Lung (tissue), 11 donors: ENCODE measurements at regions not wholly inside any gene's neighbourhood (a gene's known extent, or its start where the extent isn't known, plus 50 kb on each side); places are given as distances from the start of the nearest gene placed in this dataset.

Experiments
- ATAC-seq: fragments of 200-7000 bp; cut with Tn5 transposase; one replicate; pipeline ENCODE4 v1.9.1; 2020; ENCODE audit warnings: moderate number of reproducible peaks; ENCODE audit not compliant: insufficient read depth, low FRiP score
- DNase-seq, 3 donors: peaks; one replicate each; pipeline ENCODE4 v3.0.0-alpha.2; 2013 to 2017
- H3K27ac ChIP-seq, 2 donors: one replicate each; pipeline ENCODE4 v1.5.1; 2013; ENCODE audit warnings: mild to moderate bottlenecking in 2 of 2, moderate library complexity in 2 of 2, control low read depth in 1 of 2, inconsistent platforms in 1 of 2, low read depth in 1 of 2, low read length in 1 of 2
- H3K27me3 ChIP-seq, 3 donors: one replicate each; pipeline ENCODE4 v1.5.1; 2013; ENCODE audit warnings: low read length in 2 of 3; ENCODE audit not compliant: control insufficient read depth in 3 of 3, insufficient read depth in 3 of 3
- H3K36me3 ChIP-seq, 4 donors: one replicate each; pipeline ENCODE4 v1.5.1; 2013; ENCODE audit warnings: low read length in 4 of 4, mild to moderate bottlenecking in 1 of 4, moderate library complexity in 1 of 4; ENCODE audit not compliant: control insufficient read depth in 4 of 4, insufficient read depth in 4 of 4
- H3K4me1 ChIP-seq, 5 donors: one replicate each; pipeline ENCODE4 v1.5.1; 2013; ENCODE audit warnings: low read length in 5 of 5, mild to moderate bottlenecking in 2 of 5, moderate library complexity in 1 of 5; ENCODE audit not compliant: control insufficient read depth in 5 of 5, insufficient read depth in 5 of 5
- H3K4me3 ChIP-seq: one replicate; pipeline ENCODE4 v1.5.1; 2013; ENCODE audit warnings: mild to moderate bottlenecking, control low read depth, moderate library complexity
- H3K9ac ChIP-seq, 2 donors: one replicate each; pipeline ENCODE4 v1.5.1; 2013; ENCODE audit warnings: low read length in 2 of 2, control low read depth in 1 of 2; ENCODE audit not compliant: insufficient read depth in 1 of 2
- H3K9me3 ChIP-seq, 4 donors: one replicate each; pipeline ENCODE4 v1.5.1; 2013; ENCODE audit warnings: low read length in 3 of 4, mild to moderate bottlenecking in 1 of 4, moderate library complexity in 1 of 4; ENCODE audit not compliant: control insufficient read depth in 4 of 4, insufficient read depth in 3 of 4
- WGBS, 2 donors: extraction: QIAGEN DNeasy Blood & Tissue Kit; methylation state at CpG; one replicate each; pipeline ENCODE4 v1.1.7; 2013; 5-methylcytosine and 5-hydroxymethylcytosine counted together
- TF ChIP-seq, protein P1 (sequence below): IDR thresholded peaks from 2 replicates; pipeline ENCODE4 v1.5.1; 2012; ENCODE audit warnings: mild to moderate bottlenecking; ENCODE audit errors: control extremely low read depth, extremely low read depth
- donor health status: control.
- donor health status: control.
- donor health status: Bipolar disorder and iron deficiency.
- donor health status: healthy.
- donor health status: DM: yes; HTN: yes; CAD: no.

DNA sequence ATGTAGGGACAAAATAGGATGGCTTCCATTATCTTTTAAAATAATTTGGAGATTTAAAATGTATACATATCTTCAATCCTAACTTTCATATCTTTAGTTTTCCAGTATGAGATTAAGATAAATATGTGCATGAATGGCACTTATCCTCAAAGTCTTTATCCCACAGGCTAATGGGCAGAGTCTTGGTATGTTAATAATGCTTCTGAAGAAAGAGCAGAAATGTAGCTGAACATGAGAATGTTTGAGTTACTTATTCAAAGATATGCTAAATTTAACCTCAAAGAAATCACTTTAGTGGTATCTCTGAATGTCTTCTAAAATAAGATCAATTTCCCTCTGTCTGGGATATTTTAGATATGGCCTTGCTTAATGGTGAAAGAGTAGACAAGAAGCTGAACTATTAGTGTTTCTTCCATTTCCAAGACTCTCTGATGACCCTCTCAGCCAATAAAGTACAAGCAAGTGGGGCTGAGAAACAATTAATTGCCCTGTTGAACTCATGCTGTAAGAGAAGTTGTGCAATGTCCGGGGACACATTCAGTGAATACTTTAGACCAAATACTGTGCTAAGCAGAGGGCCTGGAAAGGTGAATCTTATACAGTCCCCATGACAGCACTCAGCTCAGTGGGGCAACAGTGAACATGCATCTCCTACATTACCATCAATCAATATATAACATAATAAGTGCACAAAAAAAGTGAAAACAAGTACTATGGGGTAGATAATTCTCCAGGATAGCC lies 50.0 kb upstream of the ADAMTSL1 start:
- H3K27me3 ChIP-seq: no peaks in the 10 kb centered on the region
- H3K4me3 ChIP-seq: no peak overlapping the region
- no peaks in the 10 kb centered on the region for H3K36me3 ChIP-seq
- ATAC-seq (no peak), DNase-seq (peak in 2 of 3 donors; percentile 34 to 70)
- 54 to 88% methylated on average over 1 of the region's 1 CpG for WGBS, 2 donors
- H3K4me1 ChIP-seq: no peaks in the 10 kb centered on the region
- H3K9ac ChIP-seq: no peak overlapping the region
- TF ChIP-seq, protein P1, sequence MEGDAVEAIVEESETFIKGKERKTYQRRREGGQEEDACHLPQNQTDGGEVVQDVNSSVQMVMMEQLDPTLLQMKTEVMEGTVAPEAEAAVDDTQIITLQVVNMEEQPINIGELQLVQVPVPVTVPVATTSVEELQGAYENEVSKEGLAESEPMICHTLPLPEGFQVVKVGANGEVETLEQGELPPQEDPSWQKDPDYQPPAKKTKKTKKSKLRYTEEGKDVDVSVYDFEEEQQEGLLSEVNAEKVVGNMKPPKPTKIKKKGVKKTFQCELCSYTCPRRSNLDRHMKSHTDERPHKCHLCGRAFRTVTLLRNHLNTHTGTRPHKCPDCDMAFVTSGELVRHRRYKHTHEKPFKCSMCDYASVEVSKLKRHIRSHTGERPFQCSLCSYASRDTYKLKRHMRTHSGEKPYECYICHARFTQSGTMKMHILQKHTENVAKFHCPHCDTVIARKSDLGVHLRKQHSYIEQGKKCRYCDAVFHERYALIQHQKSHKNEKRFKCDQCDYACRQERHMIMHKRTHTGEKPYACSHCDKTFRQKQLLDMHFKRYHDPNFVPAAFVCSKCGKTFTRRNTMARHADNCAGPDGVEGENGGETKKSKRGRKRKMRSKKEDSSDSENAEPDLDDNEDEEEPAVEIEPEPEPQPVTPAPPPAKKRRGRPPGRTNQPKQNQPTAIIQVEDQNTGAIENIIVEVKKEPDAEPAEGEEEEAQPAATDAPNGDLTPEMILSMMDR: no peak
- H3K9me3 ChIP-seq: no peaks in the 10 kb centered on the region
- no peak overlapping the region for H3K27ac ChIP-seq
